WTC11 (cell line): ENCODE measurements at regions not wholly inside any gene's neighbourhood (a gene's known extent, or its start where the extent isn't known, plus 50 kb on each side); places are given as distances from the start of the nearest gene placed in this dataset.

Experiments
- ATAC-seq: fragments of 200-7000 bp; cut with Tn5 transposase; 2 replicates; pipeline ENCODE4 v1.10.0; 2021; ENCODE audit warnings: mild to moderate bottlenecking, moderate library complexity
- CTCF ChIA-PET: fragments of 300-600 bp; sonication (Branson Sonifier 250); formaldehyde crosslinking; loops from one replicate; lab custom pipeline; 2021; ENCODE audit warnings: antibody characterized with exemption; lab: Charles Lee
- POLR2A ChIA-PET: fragments of 350-600 bp; sonication (Branson Sonifier 250); formaldehyde crosslinking; loops from one replicate; lab custom pipeline; 2021; ENCODE audit warnings: antibody characterized with exemption; lab: Charles Lee
- DNase-seq: peaks from one replicate; pipeline ENCODE4 v3.0.0; 2021; ENCODE audit warnings: low spot score
- H3K27ac Mint-ChIP-seq: 2 replicates; pipeline ENCODE4 v1.8.0; 2021; ENCODE audit warnings: mixed read lengths
- H3K27me3 Mint-ChIP-seq: 2 replicates; pipeline ENCODE4 v1.8.0; 2021; ENCODE audit warnings: low read depth, mild to moderate bottlenecking, moderate library complexity, mixed read lengths
- H3K36me3 Mint-ChIP-seq: 2 replicates; pipeline ENCODE4 v1.8.0; 2021; ENCODE audit warnings: mixed read lengths
- H3K4me1 Mint-ChIP-seq: 2 replicates; pipeline ENCODE4 v1.8.0; 2022; ENCODE audit warnings: mixed read lengths
- H3K4me3 Mint-ChIP-seq: 2 replicates; pipeline ENCODE4 v1.8.0; 2021; ENCODE audit warnings: mild to moderate bottlenecking, moderate library complexity, mixed read lengths
- H3K9me3 Mint-ChIP-seq: 2 replicates; pipeline ENCODE4 v1.8.0; 2021; ENCODE audit warnings: mixed read lengths
- ARID4B ChIP-seq: sonication (generic); formaldehyde crosslinking; IDR thresholded peaks from 2 replicates; pipeline ENCODE4 v1.8.0; 2023; ENCODE audit warnings: missing genetic modification reagents, mild to moderate bottlenecking, borderline replicate concordance
- CBFB ChIP-seq: sonication (generic); formaldehyde crosslinking; IDR thresholded peaks from 2 replicates; pipeline ENCODE4 v1.8.1; 2022; ENCODE audit warnings: mild to moderate bottlenecking, low read depth, missing genetic modification reagents
- ESRRA ChIP-seq: sonication (generic); formaldehyde crosslinking; IDR thresholded peaks from 2 replicates; pipeline ENCODE4 v1.8.1; 2022; ENCODE audit warnings: mild to moderate bottlenecking, missing genetic modification reagents, borderline replicate concordance
- FOXK1 ChIP-seq: sonication (generic); formaldehyde crosslinking; IDR thresholded peaks from 2 replicates; pipeline ENCODE4 v1.8.0; 2022; ENCODE audit warnings: mild to moderate bottlenecking, moderate library complexity, missing genetic modification reagents
- HMGA2 ChIP-seq: fragments of 250-450 bp; sonication (Bioruptor Pico); IDR thresholded peaks from 2 replicates; pipeline ENCODE4 v1.4.0; 2021; ENCODE audit warnings: mild to moderate bottlenecking, moderate library complexity
- IRF2 ChIP-seq: sonication (generic); formaldehyde crosslinking; IDR thresholded peaks from 2 replicates; pipeline ENCODE4 v1.8.0; 2022; ENCODE audit warnings: low read depth, missing genetic modification reagents, borderline replicate concordance
- MLX ChIP-seq: sonication (generic); formaldehyde crosslinking; IDR thresholded peaks from 2 replicates; pipeline ENCODE4 v1.8.1; 2023; ENCODE audit warnings: mild to moderate bottlenecking, missing genetic modification reagents, moderate library complexity
- MXD4 ChIP-seq: fragments of 250-450 bp; sonication (Bioruptor Pico); IDR thresholded peaks from 2 replicates; pipeline ENCODE4 v1.8.0; 2021; ENCODE audit warnings: mild to moderate bottlenecking, moderate library complexity, borderline replicate concordance
- OVOL2 ChIP-seq: fragments of 250-450 bp; sonication (Bioruptor Pico); IDR thresholded peaks from 2 replicates; pipeline ENCODE4 v1.9.0; 2021; ENCODE audit warnings: mild to moderate bottlenecking, borderline replicate concordance
- SMAD4 ChIP-seq: sonication (generic); formaldehyde crosslinking; IDR thresholded peaks from 2 replicates; pipeline ENCODE4 v1.8.0; 2022; ENCODE audit warnings: mild to moderate bottlenecking, missing genetic modification reagents
- TP53 ChIP-seq: sonication (generic); formaldehyde crosslinking; IDR thresholded peaks from 2 replicates; pipeline ENCODE4 v1.8.1; 2023; ENCODE audit warnings: mild to moderate bottlenecking, missing genetic modification reagents
- USF1 ChIP-seq: sonication (generic); formaldehyde crosslinking; IDR thresholded peaks from 2 replicates; pipeline ENCODE4 v1.8.0; 2022; ENCODE audit warnings: mild to moderate bottlenecking, missing genetic modification reagents
- ZMAT4 ChIP-seq: fragments of 250-450 bp; sonication (Bioruptor Pico); IDR thresholded peaks from 2 replicates; pipeline ENCODE4 v1.9.0; 2021; ENCODE audit warnings: mild to moderate bottlenecking
- ZNF138 ChIP-seq: sonication (generic); formaldehyde crosslinking; conservative IDR thresholded peaks from 2 replicates; pipeline ENCODE4 v1.8.1; 2022; ENCODE audit warnings: mild to moderate bottlenecking, moderate library complexity, missing genetic modification reagents
- ZNF671 ChIP-seq: fragments of 250-450 bp; sonication (Bioruptor Pico); IDR thresholded peaks from 2 replicates; pipeline ENCODE4 v1.8.0; 2021; ENCODE audit warnings: mild to moderate bottlenecking
- TF ChIP-seq, protein P1 (sequence below): sonication (generic); formaldehyde crosslinking; IDR thresholded peaks from 2 replicates; pipeline ENCODE4 v1.8.0; 2022; ENCODE audit warnings: mild to moderate bottlenecking, missing genetic modification reagents
- TF ChIP-seq, protein P2 (sequence below): sonication (generic); formaldehyde crosslinking; IDR thresholded peaks from 2 replicates; pipeline ENCODE4 v1.8.0; 2023; ENCODE audit warnings: mild to moderate bottlenecking, missing genetic modification reagents
- TF ChIP-seq, protein P3 (sequence below): sonication (generic); formaldehyde crosslinking; IDR thresholded peaks from 2 replicates; pipeline ENCODE4 v1.8.0; 2022; ENCODE audit warnings: mild to moderate bottlenecking, missing genetic modification reagents
- TF ChIP-seq, protein P4 (sequence below): sonication (generic); formaldehyde crosslinking; IDR thresholded peaks from 2 replicates; pipeline ENCODE4 v1.8.1; 2022; ENCODE audit warnings: low read depth, mild to moderate bottlenecking, moderate library complexity, missing genetic modification reagents, borderline replicate concordance

- Mint-ChIP-seq H3K27me3 (peaks cover 4% of the 10 kb centered on the region; the same call in 1 of the 2 replicates), H3K36me3 (peaks cover 9% of the 10 kb centered on the region)
- TF ChIP-seq, protein P1, sequence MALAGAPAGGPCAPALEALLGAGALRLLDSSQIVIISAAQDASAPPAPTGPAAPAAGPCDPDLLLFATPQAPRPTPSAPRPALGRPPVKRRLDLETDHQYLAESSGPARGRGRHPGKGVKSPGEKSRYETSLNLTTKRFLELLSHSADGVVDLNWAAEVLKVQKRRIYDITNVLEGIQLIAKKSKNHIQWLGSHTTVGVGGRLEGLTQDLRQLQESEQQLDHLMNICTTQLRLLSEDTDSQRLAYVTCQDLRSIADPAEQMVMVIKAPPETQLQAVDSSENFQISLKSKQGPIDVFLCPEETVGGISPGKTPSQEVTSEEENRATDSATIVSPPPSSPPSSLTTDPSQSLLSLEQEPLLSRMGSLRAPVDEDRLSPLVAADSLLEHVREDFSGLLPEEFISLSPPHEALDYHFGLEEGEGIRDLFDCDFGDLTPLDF (CRISPR knock-in tag): no peak
- TF ChIP-seq FOXK1 (CRISPR knock-in tag) (no peak), USF1 (no peak), ZNF671 (no peak), ZNF138 (CRISPR knock-in tag) (no peak), TP53 (no peak), MXD4 (CRISPR knock-in tag) (no peak), SMAD4 (CRISPR knock-in tag) (no peak), HMGA2 (CRISPR knock-in tag) (no peak), ZMAT4 (no peak), ESRRA (CRISPR knock-in tag) (no peak), OVOL2 (CRISPR knock-in tag) (no peak), CBFB (CRISPR knock-in tag) (no peak), MLX (CRISPR knock-in tag) (no peak), IRF2 (CRISPR knock-in tag) (no peak), ARID4B (no peak)
- TF ChIP-seq, protein P2, sequence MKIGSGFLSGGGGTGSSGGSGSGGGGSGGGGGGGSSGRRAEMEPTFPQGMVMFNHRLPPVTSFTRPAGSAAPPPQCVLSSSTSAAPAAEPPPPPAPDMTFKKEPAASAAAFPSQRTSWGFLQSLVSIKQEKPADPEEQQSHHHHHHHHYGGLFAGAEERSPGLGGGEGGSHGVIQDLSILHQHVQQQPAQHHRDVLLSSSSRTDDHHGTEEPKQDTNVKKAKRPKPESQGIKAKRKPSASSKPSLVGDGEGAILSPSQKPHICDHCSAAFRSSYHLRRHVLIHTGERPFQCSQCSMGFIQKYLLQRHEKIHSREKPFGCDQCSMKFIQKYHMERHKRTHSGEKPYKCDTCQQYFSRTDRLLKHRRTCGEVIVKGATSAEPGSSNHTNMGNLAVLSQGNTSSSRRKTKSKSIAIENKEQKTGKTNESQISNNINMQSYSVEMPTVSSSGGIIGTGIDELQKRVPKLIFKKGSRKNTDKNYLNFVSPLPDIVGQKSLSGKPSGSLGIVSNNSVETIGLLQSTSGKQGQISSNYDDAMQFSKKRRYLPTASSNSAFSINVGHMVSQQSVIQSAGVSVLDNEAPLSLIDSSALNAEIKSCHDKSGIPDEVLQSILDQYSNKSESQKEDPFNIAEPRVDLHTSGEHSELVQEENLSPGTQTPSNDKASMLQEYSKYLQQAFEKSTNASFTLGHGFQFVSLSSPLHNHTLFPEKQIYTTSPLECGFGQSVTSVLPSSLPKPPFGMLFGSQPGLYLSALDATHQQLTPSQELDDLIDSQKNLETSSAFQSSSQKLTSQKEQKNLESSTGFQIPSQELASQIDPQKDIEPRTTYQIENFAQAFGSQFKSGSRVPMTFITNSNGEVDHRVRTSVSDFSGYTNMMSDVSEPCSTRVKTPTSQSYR (CRISPR knock-in tag): no peak
- TF ChIP-seq, protein P3, sequence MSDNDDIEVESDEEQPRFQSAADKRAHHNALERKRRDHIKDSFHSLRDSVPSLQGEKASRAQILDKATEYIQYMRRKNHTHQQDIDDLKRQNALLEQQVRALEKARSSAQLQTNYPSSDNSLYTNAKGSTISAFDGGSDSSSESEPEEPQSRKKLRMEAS (CRISPR knock-in tag): no peak
- TF ChIP-seq, protein P4, sequence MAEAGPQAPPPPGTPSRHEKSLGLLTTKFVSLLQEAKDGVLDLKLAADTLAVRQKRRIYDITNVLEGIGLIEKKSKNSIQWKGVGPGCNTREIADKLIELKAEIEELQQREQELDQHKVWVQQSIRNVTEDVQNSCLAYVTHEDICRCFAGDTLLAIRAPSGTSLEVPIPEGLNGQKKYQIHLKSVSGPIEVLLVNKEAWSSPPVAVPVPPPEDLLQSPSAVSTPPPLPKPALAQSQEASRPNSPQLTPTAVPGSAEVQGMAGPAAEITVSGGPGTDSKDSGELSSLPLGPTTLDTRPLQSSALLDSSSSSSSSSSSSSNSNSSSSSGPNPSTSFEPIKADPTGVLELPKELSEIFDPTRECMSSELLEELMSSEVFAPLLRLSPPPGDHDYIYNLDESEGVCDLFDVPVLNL (CRISPR knock-in tag): no peak
- TF ChIP-seq, all 79 proteins: peak for 0
- CTCF ChIA-PET: interaction anchor here (1.1 kb wide), 1 partner anchor 168 kb away, joined by 3 read pairs; no protein-coding TSS in a partner anchor
- Mint-ChIP-seq H3K4me1 (peaks cover 13% of the 10 kb centered on the region), H3K27ac (no peak overlapping the region), H3K4me3 (no peak overlapping the region), H3K9me3 (peaks cover 11% of the 10 kb centered on the region)
- POLR2A ChIA-PET: no interaction called here
- ATAC-seq: no peak
- no peak for DNase-seq
Observed at GRCh38 chr1:222921945-222922344, 107.1 kb downstream of the DISP1 start.
